A549 (cell line): ENCODE measurements at regions not wholly inside any gene's neighbourhood (a gene's known extent, or its start where the extent isn't known, plus 50 kb on each side); places are given as distances from the start of the nearest gene placed in this dataset.
A peak's percentile ranks its signal among the peaks of the same experiment; 100 is the strongest.
"Not testable (repeated sequence)": the region's sequence is repeated elsewhere in the genome, so short reads cannot be mapped to it uniquely, and the experiment has no call there.

Source experiments
- ATAC-seq, 2 experiments: fragments of 200-7000 bp in 1 of 2; fragments of >200 bp in 1 of 2; cut with Nextera tagmentation in 1 of 2; cut with Tn5 transposase in 1 of 2; 3 replicates each; pipeline versions ENCODE4 v1.8.0 to v1.9.1; 2018 to 2020; ENCODE audit warnings: mild to moderate bottlenecking in 1 of 2, moderate library complexity in 1 of 2
- CTCF ChIA-PET: fragments of 300-600 bp; sonication (Branson Sonifier 250); formaldehyde crosslinking; extraction: SDS; loops from one replicate; lab custom pipeline; 2021; ENCODE audit warnings: antibody characterized with exemption, inconsistent platforms; lab: Yijun Ruan, JAX
- POLR2A ChIA-PET: fragments of 350-600 bp; formaldehyde crosslinking; extraction: SDS; loops from one replicate; lab custom pipeline; 2021; ENCODE audit warnings: antibody characterized with exemption, inconsistent platforms; lab: Yijun Ruan, JAX
- DNase-seq, 2 experiments: peaks; one replicate each; pipeline versions ENCODE4 v3.0.0 to v3.0.0-alpha.2; 2011 to 2016; ENCODE audit warnings: low read depth in 1 of 2, low spot score in 1 of 2
- FAIRE-seq: peaks from 2 replicates; lab custom pipeline; 2011; peaks lifted over from hg19 to GRCh38; lab: Jason Lieb, UNC
- H3K27ac ChIP-seq, 2 experiments: fragments of >200 bp; sonication (Bioruptor Twin); formaldehyde crosslinking; 3 replicates each; pipeline ENCODE4 v1.5.1; 2016 to 2017
- H3K4me1 ChIP-seq: fragments of >200 bp; sonication (Bioruptor Twin); formaldehyde crosslinking; 3 replicates; pipeline ENCODE4 v1.6.1; 2016
- H3K4me2 ChIP-seq: fragments of >200 bp; sonication (Bioruptor Twin); formaldehyde crosslinking; 3 replicates; pipeline ENCODE4 v1.6.1; 2016
- H3K4me3 ChIP-seq: fragments of >200 bp; sonication (Bioruptor Twin); formaldehyde crosslinking; 3 replicates; pipeline ENCODE4 v1.5.1; 2016
- H3K9me3 ChIP-seq: fragments of >200 bp; sonication (Bioruptor Twin); formaldehyde crosslinking; 3 replicates; pipeline ENCODE4 v1.6.1; 2016
- BHLHE40 ChIP-seq: IDR thresholded peaks from 2 replicates; pipeline ENCODE4 v1.6.1; 2012; ENCODE audit warnings: low read depth, low read length, inconsistent platforms
- CHD2 ChIP-seq: fragments of 150-350 bp; IDR thresholded peaks from 2 replicates; pipeline ENCODE4 v1.6.1; 2014; ENCODE audit warnings: low read length; ENCODE audit not compliant: partially characterized antibody
- CHD4 ChIP-seq: fragments of 200-600 bp; sonication (generic); IDR thresholded peaks from 2 replicates; pipeline ENCODE4 v1.6.1; 2016; ENCODE audit warnings: antibody characterized with exemption, mild to moderate bottlenecking, borderline replicate concordance
- CTCF ChIP-seq: fragments of >200 bp; sonication (Bioruptor Twin); formaldehyde crosslinking; IDR thresholded peaks from 3 replicates; pipeline ENCODE4 v1.5.1; 2016
- EHMT2 ChIP-seq: fragments of 200-600 bp; sonication (generic); IDR thresholded peaks from 2 replicates; pipeline ENCODE4 v1.6.1; 2016; ENCODE audit warnings: antibody characterized with exemption, low read depth, mild to moderate bottlenecking, moderate library complexity
- ELK1 ChIP-seq: fragments of 150-350 bp; IDR thresholded peaks from 2 replicates; pipeline ENCODE4 v1.6.1; 2014; ENCODE audit warnings: low read depth, mild to moderate bottlenecking, low read length
- ESRRA ChIP-seq: fragments of 150-350 bp; IDR thresholded peaks from 2 replicates; pipeline ENCODE4 v1.6.1; 2014; ENCODE audit warnings: mild to moderate bottlenecking, low read length, borderline replicate concordance
- HEYL ChIP-seq: fragments of 250-450 bp; sonication (Bioruptor Pico); IDR thresholded peaks from 2 replicates; pipeline ENCODE4 v1.8.0; 2021; ENCODE audit warnings: mild to moderate bottlenecking, moderate library complexity
- HOXB13 ChIP-seq: fragments of 250-450 bp; sonication (Bioruptor Pico); IDR thresholded peaks from 2 replicates; pipeline ENCODE4 v1.5.0; 2020; ENCODE audit warnings: low read depth, mild to moderate bottlenecking, moderate library complexity
- JUNB ChIP-seq: fragments of >200 bp; sonication (Bioruptor Twin); formaldehyde crosslinking; IDR thresholded peaks from 2 replicates; pipeline ENCODE4 v1.6.1; 2016
- KDM5A ChIP-seq: fragments of 200-600 bp; sonication (generic); IDR thresholded peaks from 2 replicates; pipeline ENCODE4 v1.6.1; 2016; ENCODE audit warnings: antibody characterized with exemption, mild to moderate bottlenecking
- NPAS2 ChIP-seq: fragments of 250-450 bp; sonication (Bioruptor Pico); IDR thresholded peaks from 2 replicates; pipeline ENCODE4 v1.8.0; 2022; ENCODE audit warnings: mild to moderate bottlenecking, moderate library complexity, borderline replicate concordance
- PHF8 ChIP-seq: fragments of 200-600 bp; sonication (generic); IDR thresholded peaks from 2 replicates; pipeline ENCODE4 v1.6.1; 2016; ENCODE audit warnings: low read depth, mild to moderate bottlenecking, antibody characterized with exemption, moderate library complexity, borderline replicate concordance
- POLR2AphosphoS2 ChIP-seq: conservative IDR thresholded peaks from 2 replicates; pipeline ENCODE4 v1.6.1; 2012; ENCODE audit warnings: low read length, improper control_type of control experiment, inconsistent platforms
- RARB ChIP-seq: fragments of 250-450 bp; sonication (Bioruptor Pico); IDR thresholded peaks from 2 replicates; pipeline ENCODE4 v1.8.0; 2021; ENCODE audit warnings: mild to moderate bottlenecking, moderate library complexity
- RCOR1 ChIP-seq: fragments of 150-350 bp; IDR thresholded peaks from 2 replicates; pipeline ENCODE4 v1.6.1; 2014; ENCODE audit warnings: antibody characterized with exemption, low read length, low read depth
- SMC3 ChIP-seq: fragments of >200 bp; sonication (Bioruptor Twin); formaldehyde crosslinking; IDR thresholded peaks from 3 replicates; pipeline ENCODE4 v1.6.1; 2018; ENCODE audit warnings: inconsistent platforms
- USF2 ChIP-seq: fragments of 450-650 bp; IDR thresholded peaks from 2 replicates; pipeline ENCODE4 v1.6.1; 2014; ENCODE audit warnings: antibody characterized with exemption
- ZFP36 ChIP-seq: fragments of 450-650 bp; IDR thresholded peaks from 2 replicates; pipeline ENCODE4 v1.6.1; 2014; ENCODE audit warnings: borderline replicate concordance; ENCODE audit not compliant: partially characterized antibody
- ZNF302 ChIP-seq: fragments of 250-450 bp; sonication (Bioruptor Pico); IDR thresholded peaks from 2 replicates; pipeline ENCODE4 v1.9.0; 2021; ENCODE audit warnings: inconsistent platforms, mild to moderate bottlenecking, moderate library complexity
- ZSCAN20 ChIP-seq: fragments of 250-450 bp; sonication (Bioruptor Pico); IDR thresholded peaks from 2 replicates; pipeline ENCODE4 v1.8.0; 2022; ENCODE audit warnings: mild to moderate bottlenecking, moderate library complexity
- WGBS: methylation state at CpG from one replicate; pipeline ENCODE4 v1.1.6; 2017; ENCODE audit errors: missing lambda C conversion rate; 5-methylcytosine and 5-hydroxymethylcytosine counted together

- ATAC-seq (no peak), FAIRE-seq (peak; percentile 67), DNase-seq (no peak)
- H3K4me2 ChIP-seq = peak overlapping the region; percentile 19; the same call in 1 of the 3 replicates
- no peak overlapping the region for H3K27ac ChIP-seq
- CTCF ChIA-PET = no interaction called here
- POLR2A ChIA-PET = no interaction called here
- no peak overlapping the region for H3K4me3 ChIP-seq
- no peaks in the 10 kb centered on the region for H3K4me1 ChIP-seq
- no peaks in the 10 kb centered on the region for H3K9me3 ChIP-seq
- TF ChIP-seq CHD2 = no peak
- TF ChIP-seq EHMT2 = no peak
- no peak for TF ChIP-seq JUNB
- no peak for TF ChIP-seq USF2
- no peak for TF ChIP-seq HEYL
Measured at GRCh38 chr15:95770196-95770595, 560.3 kb upstream of the NR2F2 start.

GRCh38 chr15:95772982-95773381, 557.5 kb upstream of the NR2F2 start:
- CTCF ChIA-PET = interaction anchor here (1.2 kb wide), 1 partner anchor 13 kb away, joined by 3 read pairs; no protein-coding TSS in a partner anchor
- H3K4me2 ChIP-seq = no peak overlapping the region
- H3K4me3 ChIP-seq = no peak overlapping the region
- TF ChIP-seq ZFP36 = no peak
- TF ChIP-seq POLR2AphosphoS2 = no peak
- TF ChIP-seq KDM5A = no peak
- TF ChIP-seq ESRRA = no peak
- no peak for TF ChIP-seq EHMT2
- no peak for TF ChIP-seq ELK1
- TF ChIP-seq SMC3 = no peak
- TF ChIP-seq RARB (CRISPR knock-in tag) = no peak
- TF ChIP-seq, all 56 proteins: peak for 0
- H3K27ac ChIP-seq = no peak overlapping the region
- no peaks in the 10 kb centered on the region for H3K9me3 ChIP-seq
- ATAC-seq (no peak), FAIRE-seq (no peak), DNase-seq (no peak)
- H3K4me1 ChIP-seq = no peaks in the 10 kb centered on the region
- POLR2A ChIA-PET = no interaction called here
- WGBS = 52% methylated on average over 3 of the region's 3 CpGs

GRCh38 chr15:95784508-95784907, 546.0 kb upstream of the NR2F2 start:
- Histone ChIP-seq H3K27ac (no peak overlapping the region), H3K4me1 (no peaks in the 10 kb centered on the region), H3K9me3 (peaks cover 35% of the 10 kb centered on the region), H3K4me2 (no peak overlapping the region), H3K4me3 (no peak overlapping the region)
- DNase-seq (no peak), ATAC-seq (no peak), FAIRE-seq (no peak)
- 48% methylated on average over 4 of the region's 4 CpGs for WGBS
- ChIA-PET POLR2A (no interaction called here), CTCF (no interaction called here)
- no peak for TF ChIP-seq NPAS2 (CRISPR knock-in tag)
- TF ChIP-seq PHF8 = no peak
- no peak for TF ChIP-seq POLR2AphosphoS2
- TF ChIP-seq BHLHE40 = no peak
- TF ChIP-seq CTCF = no peak
- no peak for TF ChIP-seq ZSCAN20 (CRISPR knock-in tag)
- TF ChIP-seq RCOR1 = no peak
- no peak for TF ChIP-seq HOXB13
- TF ChIP-seq CHD4 = no peak
- TF ChIP-seq ZNF302 (CRISPR knock-in tag) = no peak
- TF ChIP-seq, all 56 proteins: peak for 0

GRCh38 chr15:95785276-95785675, 545.2 kb upstream of the NR2F2 start:
- CTCF ChIA-PET, FAIRE-seq, ATAC-seq, H3K4me1 ChIP-seq, H3K4me2 ChIP-seq, POLR2A ChIA-PET, H3K27ac ChIP-seq, DNase-seq, H3K4me3 ChIP-seq: not testable (repeated sequence)
- peaks cover 35% of the 10 kb centered on the region for H3K9me3 ChIP-seq
- WGBS = 26% methylated on average over 2 of the region's 2 CpGs
